ENCODE measurements at regions not wholly inside any gene's neighbourhood (a gene's known extent, or its start where the extent isn't known, plus 50 kb on each side); places are given as distances from the start of the nearest gene placed in this dataset.
"Not testable (repeated sequence)": the region's sequence is repeated elsewhere in the genome, so short reads cannot be mapped to it uniquely, and the experiment has no call there.

DNA sequence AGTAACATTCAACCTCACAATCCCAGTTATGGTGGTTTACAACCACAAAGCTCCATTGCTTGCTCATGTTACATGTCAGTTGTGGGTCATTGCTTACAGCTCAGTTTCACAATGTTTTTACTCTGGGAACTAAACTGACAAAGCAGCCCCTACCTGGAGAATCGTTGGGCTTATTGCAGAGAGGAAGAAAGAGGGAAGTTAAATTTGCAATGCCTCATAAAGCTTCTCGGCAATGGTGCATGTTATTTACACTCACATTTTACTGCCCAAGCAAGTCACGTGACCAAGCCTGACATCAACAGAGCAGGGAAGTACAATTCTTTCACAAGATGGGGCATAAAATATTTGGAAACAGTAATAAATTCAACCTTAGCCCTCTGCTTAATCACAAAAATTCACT is 441.6 kb downstream of the TDRD3 start:
- Mint-ChIP-seq H3K36me3 (no peaks in the 10 kb centered on the region), H3K9me3 (peaks cover 0 to 4% of the 10 kb centered on the region in 2 donors), H3K27me3 (no peaks in the 10 kb centered on the region), H3K27ac (no peak overlapping the region), H3K4me3 (no peak overlapping the region), H3K4me1 (no peaks in the 10 kb centered on the region)
- DNase-seq (no peak), ATAC-seq (replicated peaks) (no peak)

GRCh38 chr13:60837806-60838205 is 440.8 kb downstream of the TDRD3 start:
- no peak overlapping the region for H3K4me3 Mint-ChIP-seq
- no peaks in the 10 kb centered on the region for H3K27me3 Mint-ChIP-seq
- no peaks in the 10 kb centered on the region for H3K36me3 Mint-ChIP-seq
- ATAC-seq (replicated peaks) (no peak), DNase-seq (no peak)
- peaks cover 0 to 7% of the 10 kb centered on the region in 2 donors for H3K9me3 Mint-ChIP-seq
- no peaks in the 10 kb centered on the region for H3K4me1 Mint-ChIP-seq
- H3K27ac Mint-ChIP-seq: no peak overlapping the region

DNA sequence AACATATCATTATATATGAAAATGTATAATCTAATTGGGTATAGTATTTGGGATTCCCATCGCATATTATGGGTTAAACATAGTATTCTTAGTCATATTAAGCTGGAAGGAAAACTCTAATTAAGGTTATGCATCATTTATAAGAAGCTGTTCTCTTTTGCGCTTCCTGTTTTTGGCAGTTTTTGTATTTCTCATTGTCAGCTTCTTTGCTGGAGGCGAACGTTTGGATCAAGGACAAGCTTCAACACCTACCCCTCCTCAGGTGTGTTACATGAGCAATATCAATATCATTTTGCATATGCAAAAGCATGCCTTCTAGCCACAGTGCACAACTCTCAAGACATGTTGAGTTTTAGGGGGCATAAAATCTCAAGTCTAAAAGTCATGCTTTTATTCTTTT is 439.8 kb downstream of the TDRD3 start:
- Mint-ChIP-seq H3K27me3 (no peaks in the 10 kb centered on the region), H3K4me1 (no peaks in the 10 kb centered on the region), H3K27ac (no peak overlapping the region), H3K36me3 (no peaks in the 10 kb centered on the region), H3K4me3 (no peak overlapping the region), H3K9me3 (peaks cover 0 to 8% of the 10 kb centered on the region in 2 donors)
- no peak for ATAC-seq (replicated peaks)
- no peak for DNase-seq

DNA sequence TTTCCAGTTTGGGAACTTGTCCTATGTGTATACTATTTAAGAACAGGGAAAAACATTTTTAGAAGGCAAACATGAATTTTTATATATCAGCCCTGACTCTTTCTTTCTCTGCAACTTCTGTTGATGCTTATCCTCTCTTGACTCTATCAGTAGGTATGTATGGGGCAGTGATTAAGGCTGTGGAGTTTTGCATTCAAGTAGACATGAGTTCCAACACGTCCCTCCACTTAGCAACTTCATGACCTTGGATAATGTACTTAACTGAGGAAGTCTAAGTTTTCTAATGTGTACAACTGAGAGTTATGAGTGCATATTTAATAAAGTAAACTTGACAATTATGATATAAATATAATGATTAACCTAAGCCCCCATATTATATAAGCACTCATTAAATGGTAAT is 414.6 kb downstream of the TDRD3 start:
- Mint-ChIP-seq H3K27me3 (no peaks in the 10 kb centered on the region), H3K36me3 (no peaks in the 10 kb centered on the region), H3K4me3 (no peak overlapping the region), H3K27ac (no peak overlapping the region), H3K9me3 (peaks cover 7 to 8% of the 10 kb centered on the region in 2 donors), H3K4me1 (no peaks in the 10 kb centered on the region)
- ATAC-seq (replicated peaks) (no peak), DNase-seq (no peak)

- not testable (repeated sequence) for H3K4me1 Mint-ChIP-seq; H3K27ac Mint-ChIP-seq; H3K27me3 Mint-ChIP-seq; ATAC-seq (replicated peaks); DNase-seq; H3K4me3 Mint-ChIP-seq; H3K36me3 Mint-ChIP-seq
- H3K9me3 Mint-ChIP-seq: peaks cover 0 to 12% of the 10 kb centered on the region in 2 donors
Observed at GRCh38 chr13:60805640-60806039, 408.6 kb downstream of the TDRD3 start.

DNA sequence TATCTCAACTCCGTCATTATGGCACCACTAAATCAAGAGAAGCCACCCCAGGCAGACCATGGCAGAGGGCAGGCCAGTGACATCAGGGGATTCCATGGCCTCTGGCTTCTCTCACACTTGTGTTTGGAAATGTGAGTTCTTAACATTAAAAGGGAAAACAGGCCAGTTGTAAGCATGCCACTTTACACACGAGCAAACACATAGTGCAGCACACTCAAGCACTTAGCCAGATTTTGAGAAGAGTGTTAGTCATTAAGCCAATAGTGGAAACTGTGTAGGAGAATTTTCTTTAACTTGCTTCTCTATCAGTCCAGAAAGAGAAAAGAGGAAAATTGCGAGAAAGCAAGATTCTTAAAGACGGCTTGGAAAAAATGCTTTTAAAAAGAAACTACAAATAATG is 401.5 kb downstream of the TDRD3 start:
- Mint-ChIP-seq H3K27me3 (no peaks in the 10 kb centered on the region), H3K4me1 (no peaks in the 10 kb centered on the region), H3K9me3 (peaks cover 4 to 7% of the 10 kb centered on the region in 2 donors), H3K36me3 (no peaks in the 10 kb centered on the region), H3K4me3 (no peak overlapping the region), H3K27ac (no peak overlapping the region)
- DNase-seq: no peak
- ATAC-seq (replicated peaks): no peak

GRCh38 chr13:60797112-60797511 is 400.1 kb downstream of the TDRD3 start:
- Mint-ChIP-seq H3K27me3 (no peaks in the 10 kb centered on the region), H3K9me3 (peaks cover 2 to 4% of the 10 kb centered on the region in 2 donors)
- no peak for ATAC-seq (replicated peaks)

GRCh38 chr13:60794751-60795150 is 397.7 kb downstream of the TDRD3 start:
- no peak for DNase-seq
- H3K4me1 Mint-ChIP-seq: no peaks in the 10 kb centered on the region
- H3K9me3 Mint-ChIP-seq: peaks cover 2 to 4% of the 10 kb centered on the region in 2 donors
- H3K27ac Mint-ChIP-seq: no peak overlapping the region
- no peaks in the 10 kb centered on the region for H3K36me3 Mint-ChIP-seq
- no peaks in the 10 kb centered on the region for H3K27me3 Mint-ChIP-seq
- ATAC-seq (replicated peaks): no peak
- H3K4me3 Mint-ChIP-seq: no peak overlapping the region

More at GRCh38 chr13:60797112-60797511, 400.1 kb downstream of the TDRD3 start:
- DNase-seq: no peak
- H3K36me3 Mint-ChIP-seq: no peaks in the 10 kb centered on the region
- H3K4me1 Mint-ChIP-seq: no peaks in the 10 kb centered on the region
- no peak overlapping the region for H3K27ac Mint-ChIP-seq
- H3K4me3 Mint-ChIP-seq: no peak overlapping the region

- Mint-ChIP-seq H3K4me1 (no peaks in the 10 kb centered on the region), H3K27ac (no peak overlapping the region), H3K4me3 (no peak overlapping the region), H3K36me3 (no peaks in the 10 kb centered on the region), H3K27me3 (no peaks in the 10 kb centered on the region), H3K9me3 (peaks cover 0 to 2% of the 10 kb centered on the region in 2 donors)
- ATAC-seq (replicated peaks): no peak
- no peak for DNase-seq
Observed at GRCh38 chr13:60790620-60791019, 393.6 kb downstream of the TDRD3 start.

DNA sequence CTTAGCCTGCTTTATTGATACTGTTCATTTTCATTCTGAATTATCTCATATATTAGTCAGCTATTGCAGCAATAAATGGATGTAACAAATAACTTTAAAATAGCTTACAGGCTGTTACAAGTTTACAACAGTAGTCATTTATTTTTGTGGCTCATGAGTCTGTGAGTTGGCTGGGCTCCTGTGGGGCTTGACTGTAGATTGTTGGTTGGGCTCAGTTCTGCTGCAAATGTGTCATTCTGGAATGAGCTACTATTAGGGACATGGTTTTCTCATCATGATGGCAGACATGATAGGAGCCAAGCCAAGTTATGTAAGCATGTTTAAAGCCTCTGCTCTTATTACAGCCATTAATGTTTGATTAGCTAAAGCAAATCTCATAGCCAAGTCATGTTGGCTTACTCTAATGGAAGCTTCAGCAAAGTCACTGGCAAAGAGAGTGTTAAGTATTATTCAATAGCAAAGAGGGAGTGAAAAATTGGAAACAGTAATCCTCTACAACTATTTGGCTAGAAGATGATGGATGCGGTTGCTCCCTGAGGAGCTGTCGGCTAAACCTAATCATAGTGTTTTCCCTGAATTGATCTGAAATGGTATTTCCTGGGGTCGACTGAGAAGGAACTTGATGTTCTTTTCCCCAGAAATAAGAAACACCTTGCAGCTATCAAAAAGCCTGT is 391.3 kb downstream of the TDRD3 start:
- Mint-ChIP-seq H3K36me3 (no peaks in the 10 kb centered on the region), H3K4me1 (no peaks in the 10 kb centered on the region), H3K4me3 (no peak overlapping the region), H3K27me3 (no peaks in the 10 kb centered on the region), H3K9me3 (peaks cover 0 to 2% of the 10 kb centered on the region in 2 donors), H3K27ac (no peak overlapping the region)
- no peak for DNase-seq
- no peak for ATAC-seq (replicated peaks)

DNA sequence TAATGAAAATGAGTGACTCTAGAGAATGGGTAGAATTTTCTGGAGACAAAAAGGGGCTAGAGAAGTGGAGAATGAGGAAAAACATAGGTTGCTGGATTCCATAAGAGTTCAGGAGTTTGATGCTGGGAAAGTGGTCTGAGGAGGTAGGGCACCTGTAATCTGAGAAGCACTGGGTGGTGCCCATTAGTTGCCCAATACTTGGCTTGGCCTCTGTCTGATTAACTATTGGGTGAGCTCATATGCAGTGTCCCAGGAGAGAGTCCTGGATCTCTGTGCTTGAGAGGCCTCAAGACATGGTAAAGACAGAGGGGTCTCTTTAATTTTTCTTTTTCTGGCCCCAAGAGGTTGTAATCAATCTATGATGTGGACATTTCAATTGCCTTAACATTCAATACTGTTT is 390.1 kb downstream of the TDRD3 start:
- DNase-seq: no peak
- no peak overlapping the region for H3K27ac Mint-ChIP-seq
- ATAC-seq (replicated peaks): no peak
- H3K36me3 Mint-ChIP-seq: no peaks in the 10 kb centered on the region
- H3K9me3 Mint-ChIP-seq: peaks cover 0 to 1% of the 10 kb centered on the region in 2 donors
- no peaks in the 10 kb centered on the region for H3K4me1 Mint-ChIP-seq
- H3K27me3 Mint-ChIP-seq: no peaks in the 10 kb centered on the region
- no peak overlapping the region for H3K4me3 Mint-ChIP-seq

GRCh38 chr13:60772726-60773125 is 375.7 kb downstream of the TDRD3 start:
- H3K4me1 Mint-ChIP-seq: no peaks in the 10 kb centered on the region
- H3K27me3 Mint-ChIP-seq: no peaks in the 10 kb centered on the region
- H3K36me3 Mint-ChIP-seq: no peaks in the 10 kb centered on the region
- H3K4me3 Mint-ChIP-seq: no peak overlapping the region
- no peak overlapping the region for H3K27ac Mint-ChIP-seq
- DNase-seq (no peak), ATAC-seq (replicated peaks) (no peak)
- peaks cover 0 to 13% of the 10 kb centered on the region in 2 donors for H3K9me3 Mint-ChIP-seq

DNA sequence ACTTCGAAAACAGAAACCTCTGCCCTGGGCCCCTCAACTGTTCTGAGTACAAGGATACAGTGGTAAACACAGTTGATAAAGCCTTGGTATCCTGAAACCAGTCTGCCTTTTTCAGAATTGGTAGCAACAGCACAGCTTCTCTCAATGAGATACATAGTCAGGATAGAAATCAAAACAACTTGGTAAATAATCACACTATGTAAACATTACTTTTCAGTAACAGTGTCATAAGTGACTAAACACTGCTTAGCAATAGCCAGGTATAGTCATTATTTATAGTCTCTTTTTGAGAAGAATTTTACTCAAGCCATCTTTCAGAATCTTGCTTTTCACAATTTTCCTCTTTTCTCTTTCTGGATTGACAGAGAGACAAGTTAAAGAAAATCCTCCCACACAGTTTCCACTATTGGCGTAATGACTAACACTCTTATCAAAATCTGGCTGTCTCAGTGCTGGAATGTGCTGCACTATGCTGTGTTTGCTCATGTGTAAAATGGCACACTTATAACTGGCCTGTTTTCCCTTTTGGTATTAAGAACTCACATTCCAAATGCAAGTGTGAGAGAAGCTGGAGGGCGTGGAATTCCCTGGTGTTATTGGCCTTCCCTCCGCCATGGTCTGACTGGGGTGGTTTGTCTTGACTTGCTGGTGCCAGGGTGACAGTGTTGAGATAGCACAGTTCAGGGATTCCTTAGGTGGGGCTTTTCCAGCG is 368.8 kb downstream of the TDRD3 start:
- ATAC-seq (replicated peaks): no peak
- no peak overlapping the region for H3K27ac Mint-ChIP-seq
- H3K4me1 Mint-ChIP-seq: no peaks in the 10 kb centered on the region
- no peaks in the 10 kb centered on the region for H3K36me3 Mint-ChIP-seq
- no peaks in the 10 kb centered on the region for H3K27me3 Mint-ChIP-seq
- DNase-seq: no peak
- peaks cover 12 to 27% of the 10 kb centered on the region in 2 donors for H3K9me3 Mint-ChIP-seq
- H3K4me3 Mint-ChIP-seq: no peak overlapping the region

- DNase-seq (no peak), ATAC-seq (replicated peaks) (no peak)
- Mint-ChIP-seq H3K9me3 (peaks cover 7 to 26% of the 10 kb centered on the region in 2 donors), H3K4me1 (no peaks in the 10 kb centered on the region), H3K4me3 (no peak overlapping the region), H3K27me3 (no peaks in the 10 kb centered on the region), H3K27ac (no peak overlapping the region), H3K36me3 (no peaks in the 10 kb centered on the region)
Observed at GRCh38 chr13:60759499-60759898, 362.5 kb downstream of the TDRD3 start.

GRCh38 chr13:60758637-60759036 is 361.6 kb downstream of the TDRD3 start:
- DNase-seq (no peak), ATAC-seq (replicated peaks) (no peak)
- Mint-ChIP-seq H3K9me3 (peaks cover 10 to 28% of the 10 kb centered on the region in 2 donors), H3K4me3 (no peak overlapping the region), H3K27ac (no peak overlapping the region), H3K36me3 (peaks cover 0 to 2% of the 10 kb centered on the region in 2 donors), H3K27me3 (no peaks in the 10 kb centered on the region), H3K4me1 (no peaks in the 10 kb centered on the region)
